Activated CD4-positive, alpha-beta T cell treated with anti-CD3 and anti-CD28 coated beads, Interleukin-2, amount 10 ng/mL, durations not matched to agents 24 days and 14 days (primary cell): ENCODE measurements at regions not wholly inside any gene's neighbourhood (a gene's known extent, or its start where the extent isn't known, plus 50 kb on each side); places are given as distances from the start of the nearest gene placed in this dataset.

Experiments used
- DNase-seq: peaks from one replicate; pipeline ENCODE4 v3.0.0; 2022
- H3K27ac Mint-ChIP-seq: one replicate; pipeline ENCODE4 v1.8.0; 2022; ENCODE audit warnings: mild to moderate bottlenecking, mixed read lengths
- H3K27me3 Mint-ChIP-seq: one replicate; pipeline ENCODE4 v1.8.0; 2022; ENCODE audit warnings: mixed read lengths
- H3K36me3 Mint-ChIP-seq: one replicate; pipeline ENCODE4 v1.8.0; 2022; ENCODE audit warnings: low read depth, mild to moderate bottlenecking, mixed read lengths
- H3K4me1 Mint-ChIP-seq: one replicate; pipeline ENCODE4 v1.8.0; 2021; ENCODE audit warnings: mixed read lengths
- H3K4me3 Mint-ChIP-seq: one replicate; pipeline ENCODE4 v1.8.0; 2022; ENCODE audit warnings: mild to moderate bottlenecking, moderate library complexity, mixed read lengths
- H3K9me3 Mint-ChIP-seq: one replicate; pipeline ENCODE4 v1.8.0; 2021; ENCODE audit warnings: mixed read lengths
- intact Hi-C: fragments of 100-400 bp; cut with micrococcal nuclease; formaldehyde crosslinking; loops from one replicate; pipeline ENCODE4 v1.15.1; 2023

DNA sequence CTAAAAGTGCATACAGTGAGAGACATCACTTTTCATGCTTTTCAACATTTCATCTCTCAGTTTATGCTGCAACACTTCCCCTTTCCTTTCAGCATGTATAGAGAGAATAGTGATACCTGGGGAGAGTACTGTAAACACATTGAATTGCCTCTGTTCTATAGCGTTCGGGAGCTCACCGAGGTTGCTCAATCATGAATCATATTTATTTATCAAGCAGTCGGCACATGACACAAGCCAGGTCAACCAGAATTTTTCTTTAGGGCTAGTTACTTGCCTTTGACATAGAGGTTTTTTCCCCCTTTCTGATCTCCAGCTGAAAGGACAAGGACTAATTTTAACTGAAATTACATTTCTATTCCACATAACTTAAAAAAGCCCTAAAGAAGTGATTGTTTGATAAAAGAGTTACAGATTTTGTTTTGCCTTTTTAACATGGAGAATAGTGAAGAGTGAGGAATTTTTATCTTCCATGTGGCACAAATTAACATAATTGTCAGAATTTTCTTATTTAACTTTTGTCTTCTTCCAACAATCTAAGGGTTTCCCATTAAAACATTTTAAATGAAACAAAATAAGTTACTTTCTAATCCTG lies 690.9 kb upstream of the TMEFF2 start:
- intact Hi-C loops, result no loop called here
- Mint-ChIP-seq H3K4me1 (no peaks in the 10 kb centered on the region), H3K27me3 (no peaks in the 10 kb centered on the region), H3K4me3 (no peak overlapping the region), H3K36me3 (no peaks in the 10 kb centered on the region), H3K27ac (no peak overlapping the region), H3K9me3 (no peaks in the 10 kb centered on the region)
- no peak for DNase-seq

DNA sequence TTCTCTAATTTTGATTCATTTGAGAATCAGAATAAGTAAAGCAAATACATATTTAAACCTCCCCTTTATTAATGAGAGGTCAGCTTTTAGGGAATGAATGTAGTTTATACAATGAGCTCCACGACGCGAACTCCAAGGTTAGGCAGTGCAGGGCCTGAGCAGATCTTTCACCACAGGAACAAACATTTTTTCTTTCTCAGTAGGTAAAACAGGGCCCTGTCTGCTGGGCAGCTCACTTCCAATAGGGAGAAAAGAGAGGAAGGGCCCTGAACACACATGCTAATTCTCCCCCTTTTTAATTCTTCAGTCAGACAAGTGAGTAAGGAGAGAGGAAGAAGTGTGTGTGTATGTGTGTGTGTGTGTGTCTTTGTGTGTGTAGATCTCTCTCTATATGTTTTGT lies 682.4 kb upstream of the TMEFF2 start:
- Mint-ChIP-seq H3K4me1 (no peaks in the 10 kb centered on the region), H3K4me3 (no peak overlapping the region), H3K27ac (no peak overlapping the region), H3K36me3 (no peaks in the 10 kb centered on the region), H3K9me3 (no peaks in the 10 kb centered on the region), H3K27me3 (no peaks in the 10 kb centered on the region)
- no peak for DNase-seq
- intact Hi-C loops, result no loop called here

DNA sequence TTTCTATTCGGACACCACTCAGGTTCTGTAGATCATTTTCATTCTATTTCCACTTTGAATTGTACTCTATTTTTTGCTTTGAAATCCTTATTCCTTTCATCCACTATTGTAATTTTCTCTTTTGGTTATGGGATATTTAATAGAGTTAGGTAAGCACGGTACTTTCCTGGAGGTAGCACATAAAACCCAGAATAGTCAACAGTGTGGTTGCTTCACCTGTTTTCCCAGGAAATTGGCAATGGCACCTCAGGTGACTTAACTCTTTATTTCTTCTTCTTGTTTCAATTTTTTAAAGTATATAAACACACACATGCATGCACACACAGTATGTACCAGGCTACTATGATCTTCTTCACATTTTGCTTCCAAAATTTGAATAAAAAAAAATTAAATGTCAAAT lies 682.0 kb upstream of the TMEFF2 start:
- no peak for DNase-seq
- intact Hi-C loops, result no loop called here
- no peaks in the 10 kb centered on the region for H3K9me3 Mint-ChIP-seq
- no peaks in the 10 kb centered on the region for H3K36me3 Mint-ChIP-seq
- no peaks in the 10 kb centered on the region for H3K27me3 Mint-ChIP-seq
- H3K27ac Mint-ChIP-seq, result no peak overlapping the region
- H3K4me1 Mint-ChIP-seq, result no peaks in the 10 kb centered on the region
- no peak overlapping the region for H3K4me3 Mint-ChIP-seq

DNA sequence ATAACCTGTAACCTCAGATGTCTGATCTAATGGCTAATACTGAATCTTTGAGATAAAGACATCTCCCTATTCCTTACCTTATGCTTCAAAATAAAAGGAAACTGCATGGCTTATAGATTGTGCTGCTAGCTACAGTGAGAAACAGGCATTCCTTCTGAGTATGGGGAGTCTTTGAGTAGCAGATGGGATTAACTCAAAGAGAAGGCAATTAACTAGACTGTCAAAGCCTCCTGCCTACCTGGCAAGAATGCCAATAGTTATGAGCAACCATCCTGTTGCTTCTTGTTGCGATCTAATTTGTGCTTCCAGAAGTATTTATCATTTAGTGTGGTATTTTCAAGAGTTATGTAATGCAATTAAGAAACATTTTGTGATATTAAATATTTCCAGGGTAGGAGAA lies 660.0 kb upstream of the TMEFF2 start:
- no peak overlapping the region for H3K4me3 Mint-ChIP-seq
- H3K36me3 Mint-ChIP-seq, result no peaks in the 10 kb centered on the region
- no peaks in the 10 kb centered on the region for H3K9me3 Mint-ChIP-seq
- H3K27me3 Mint-ChIP-seq, result no peaks in the 10 kb centered on the region
- H3K27ac Mint-ChIP-seq, result no peak overlapping the region
- intact Hi-C loops, result no loop called here
- no peak for DNase-seq
- H3K4me1 Mint-ChIP-seq, result no peaks in the 10 kb centered on the region

DNA sequence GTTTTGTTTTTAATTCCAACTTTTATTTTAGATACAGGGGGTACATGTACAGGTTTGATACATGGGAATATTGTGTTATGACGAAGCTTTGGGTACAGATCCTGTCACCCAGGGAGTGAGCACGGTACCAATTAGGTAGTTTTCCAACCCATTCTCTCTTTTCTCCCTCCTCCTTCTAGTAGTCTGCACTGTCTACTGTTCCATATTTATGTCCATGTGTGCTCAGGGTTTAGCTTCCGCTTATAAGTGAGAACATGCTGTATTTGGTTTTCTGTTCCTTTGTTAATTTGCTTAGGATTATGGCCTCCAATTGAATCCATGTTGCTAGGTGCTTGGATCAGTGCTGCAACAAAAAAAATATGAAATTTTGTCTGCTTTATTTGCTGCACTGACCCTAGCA lies 659.3 kb upstream of the TMEFF2 start:
- H3K27ac Mint-ChIP-seq, result no peak overlapping the region
- no peaks in the 10 kb centered on the region for H3K9me3 Mint-ChIP-seq
- H3K36me3 Mint-ChIP-seq, result no peaks in the 10 kb centered on the region
- no peak overlapping the region for H3K4me3 Mint-ChIP-seq
- no peak for DNase-seq
- H3K4me1 Mint-ChIP-seq, result no peaks in the 10 kb centered on the region
- intact Hi-C loops, result no loop called here
- no peaks in the 10 kb centered on the region for H3K27me3 Mint-ChIP-seq

DNA sequence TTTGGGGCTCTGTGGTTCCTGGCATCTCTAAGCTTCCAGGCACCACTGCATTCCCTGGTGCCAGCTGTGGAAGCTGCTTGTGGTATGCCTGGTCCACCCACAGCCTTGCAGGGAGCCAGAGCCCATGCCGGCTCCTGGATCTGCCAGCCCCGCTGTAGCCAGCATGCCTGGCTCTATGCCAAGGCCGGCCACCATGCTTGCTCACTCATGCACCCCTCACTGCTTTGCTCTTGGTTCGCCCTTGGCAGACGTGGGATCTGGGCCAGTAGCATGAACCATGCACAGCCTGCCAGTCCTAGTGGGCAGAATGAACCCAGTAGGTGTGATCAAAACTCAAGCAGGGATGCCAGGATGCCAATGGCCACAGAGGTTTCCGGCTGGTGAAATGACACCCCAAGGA lies 634.2 kb upstream of the TMEFF2 start:
- intact Hi-C loops, result no loop called here
- Mint-ChIP-seq H3K36me3 (no peaks in the 10 kb centered on the region), H3K4me1 (no peaks in the 10 kb centered on the region), H3K4me3 (no peak overlapping the region), H3K9me3 (no peaks in the 10 kb centered on the region), H3K27ac (no peak overlapping the region), H3K27me3 (no peaks in the 10 kb centered on the region)
- DNase-seq, result no peak

DNA sequence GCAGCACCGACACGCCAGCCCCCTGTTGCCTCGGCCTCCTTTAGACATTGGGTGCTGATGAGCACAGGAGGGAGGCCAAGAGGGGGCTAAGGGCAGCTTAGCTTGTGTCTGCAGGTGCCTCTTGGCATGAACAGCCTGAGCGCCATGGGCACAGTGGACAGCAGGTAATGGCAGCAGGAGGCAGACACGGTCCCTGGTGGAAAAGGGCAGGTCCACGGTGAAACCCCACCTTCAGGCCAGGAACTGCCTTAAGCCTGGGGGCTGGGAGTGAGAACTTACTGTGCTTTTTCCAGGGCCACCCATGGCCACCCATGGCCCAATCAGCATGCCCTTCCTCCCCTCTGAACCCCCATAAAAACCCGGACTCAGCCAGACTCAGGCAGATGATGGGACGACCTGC lies 633.4 kb upstream of the TMEFF2 start:
- intact Hi-C loops, result no loop called here
- no peaks in the 10 kb centered on the region for H3K4me1 Mint-ChIP-seq

DNA sequence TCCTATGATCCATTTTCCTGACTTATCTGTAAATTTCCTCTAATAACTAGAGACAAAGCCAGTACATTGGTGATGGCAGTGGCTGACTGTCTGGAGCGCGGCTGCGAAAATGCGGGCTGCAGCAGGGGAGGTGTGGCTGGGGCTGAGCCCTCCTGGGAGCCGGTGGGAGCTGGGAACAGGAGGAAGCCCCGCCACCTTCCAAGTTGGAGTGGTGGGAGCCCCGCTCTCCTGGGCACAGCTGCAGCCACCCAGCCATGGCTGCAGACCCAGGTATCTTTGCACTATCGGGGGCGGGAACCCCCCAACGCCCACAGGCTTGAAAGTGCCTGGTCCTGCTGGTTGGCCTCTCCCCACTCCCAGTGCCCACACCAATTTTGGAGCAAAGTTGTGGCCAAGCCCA lies 633.0 kb upstream of the TMEFF2 start:
- intact Hi-C loops, result no loop called here
- no peak for DNase-seq
- H3K27me3 Mint-ChIP-seq, result no peaks in the 10 kb centered on the region
- H3K4me1 Mint-ChIP-seq, result no peaks in the 10 kb centered on the region
- no peaks in the 10 kb centered on the region for H3K9me3 Mint-ChIP-seq
- H3K36me3 Mint-ChIP-seq, result no peaks in the 10 kb centered on the region
- no peak overlapping the region for H3K4me3 Mint-ChIP-seq
- H3K27ac Mint-ChIP-seq, result no peak overlapping the region

More for the DNA sequence above, 633.4 kb upstream of the TMEFF2 start:
- DNase-seq, result no peak
- Mint-ChIP-seq H3K27me3 (no peaks in the 10 kb centered on the region), H3K9me3 (no peaks in the 10 kb centered on the region), H3K4me3 (no peak overlapping the region), H3K36me3 (no peaks in the 10 kb centered on the region), H3K27ac (no peak overlapping the region)

DNA sequence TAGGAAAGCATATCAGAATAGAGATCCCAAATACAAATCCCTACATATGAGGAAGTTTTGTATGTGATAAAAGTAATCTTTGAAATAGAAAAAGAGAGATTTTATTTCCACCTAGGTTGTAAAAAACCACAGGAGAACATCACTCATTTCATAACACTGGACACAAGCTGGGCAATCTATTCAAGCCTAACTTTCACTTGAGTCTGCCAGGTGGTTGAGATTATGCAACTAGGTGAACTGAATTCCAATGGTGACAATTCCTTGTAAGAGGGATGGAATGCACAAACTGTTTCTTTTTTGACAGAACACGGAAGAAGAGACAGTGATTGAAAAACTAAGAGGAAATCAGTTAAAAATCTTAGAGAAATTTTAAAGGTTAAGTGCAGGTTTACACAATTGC lies 619.6 kb upstream of the TMEFF2 start:
- intact Hi-C loops, result no loop called here
- H3K36me3 Mint-ChIP-seq, result no peaks in the 10 kb centered on the region
- H3K27me3 Mint-ChIP-seq, result no peaks in the 10 kb centered on the region
- H3K4me1 Mint-ChIP-seq, result no peaks in the 10 kb centered on the region
- H3K27ac Mint-ChIP-seq, result no peak overlapping the region
- no peaks in the 10 kb centered on the region for H3K9me3 Mint-ChIP-seq
- H3K4me3 Mint-ChIP-seq, result no peak overlapping the region
- no peak for DNase-seq

DNA sequence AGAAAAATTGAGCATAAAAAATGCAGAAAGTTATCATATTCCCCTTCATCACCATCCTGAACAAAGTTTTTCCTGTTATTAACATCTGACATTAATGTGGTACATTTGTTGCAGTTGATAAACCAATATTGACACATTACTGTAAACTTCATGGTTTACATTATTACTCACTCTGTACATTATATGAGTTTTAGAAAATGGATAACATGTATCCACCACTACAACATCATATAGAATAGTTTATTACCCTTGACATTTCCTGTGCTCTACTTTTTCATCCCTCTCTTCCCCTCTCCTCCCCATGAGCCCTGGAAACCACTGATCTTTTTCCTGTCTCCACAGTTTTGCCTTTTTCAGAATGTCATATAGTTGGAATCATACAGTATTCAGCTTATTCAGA lies 618.6 kb upstream of the TMEFF2 start:
- no peaks in the 10 kb centered on the region for H3K4me1 Mint-ChIP-seq
- H3K36me3 Mint-ChIP-seq, result no peaks in the 10 kb centered on the region
- intact Hi-C loops, result no loop called here
- no peak for DNase-seq
- H3K9me3 Mint-ChIP-seq, result no peaks in the 10 kb centered on the region
- H3K4me3 Mint-ChIP-seq, result no peak overlapping the region
- H3K27ac Mint-ChIP-seq, result no peak overlapping the region
- H3K27me3 Mint-ChIP-seq, result no peaks in the 10 kb centered on the region

DNA sequence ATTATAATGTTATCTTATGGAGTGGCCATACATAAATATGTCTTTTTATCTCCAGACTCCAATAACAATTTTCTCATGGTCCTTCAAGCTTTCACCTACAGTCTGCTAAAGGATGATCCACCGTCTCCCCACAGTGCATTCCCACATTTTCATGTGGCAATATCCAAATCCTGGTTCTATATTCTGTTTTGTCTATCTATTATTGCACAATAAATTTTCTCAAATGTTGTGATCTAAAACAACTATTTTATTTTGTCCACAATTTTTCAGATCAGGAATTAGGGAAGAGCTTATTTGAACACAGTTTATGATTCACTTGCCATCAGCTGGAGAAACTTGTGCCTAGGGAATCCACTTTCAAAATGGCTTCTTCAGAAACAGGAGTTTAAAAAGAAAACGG lies 614.4 kb upstream of the TMEFF2 start:
- H3K27me3 Mint-ChIP-seq, result no peaks in the 10 kb centered on the region
- no peaks in the 10 kb centered on the region for H3K9me3 Mint-ChIP-seq

DNA sequence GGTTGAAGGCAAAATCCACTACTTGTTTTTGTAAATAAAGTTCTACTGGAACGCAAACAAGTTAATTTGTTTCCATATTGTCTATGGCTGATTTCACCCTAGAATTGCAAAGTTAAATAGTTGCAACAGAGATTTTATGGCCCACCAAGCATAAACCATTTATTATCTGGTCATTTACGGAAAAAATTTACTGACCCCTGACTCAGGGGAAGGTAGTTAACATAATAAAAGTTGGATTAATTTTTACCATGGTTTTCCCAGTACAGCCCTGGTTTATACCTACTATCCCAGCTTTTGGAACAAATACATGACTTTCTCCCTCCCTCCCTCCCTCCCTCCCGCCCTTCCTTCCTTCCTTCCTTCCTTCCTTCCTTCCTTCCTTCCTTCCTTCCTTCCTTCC lies 588.9 kb upstream of the TMEFF2 start:
- H3K27me3 Mint-ChIP-seq, result no peaks in the 10 kb centered on the region
- no peak for DNase-seq
- peaks cover 1% of the 10 kb centered on the region for H3K9me3 Mint-ChIP-seq
- H3K36me3 Mint-ChIP-seq, result no peaks in the 10 kb centered on the region
- H3K4me1 Mint-ChIP-seq, result no peaks in the 10 kb centered on the region
- intact Hi-C loops, result no loop called here
- no peak overlapping the region for H3K4me3 Mint-ChIP-seq
- H3K27ac Mint-ChIP-seq, result no peak overlapping the region

More for the DNA sequence above, 614.4 kb upstream of the TMEFF2 start:
- H3K36me3 Mint-ChIP-seq, result no peaks in the 10 kb centered on the region
- no peak overlapping the region for H3K27ac Mint-ChIP-seq
- intact Hi-C loops, result no loop called here
- H3K4me3 Mint-ChIP-seq, result no peak overlapping the region
- no peaks in the 10 kb centered on the region for H3K4me1 Mint-ChIP-seq
- no peak for DNase-seq

DNA sequence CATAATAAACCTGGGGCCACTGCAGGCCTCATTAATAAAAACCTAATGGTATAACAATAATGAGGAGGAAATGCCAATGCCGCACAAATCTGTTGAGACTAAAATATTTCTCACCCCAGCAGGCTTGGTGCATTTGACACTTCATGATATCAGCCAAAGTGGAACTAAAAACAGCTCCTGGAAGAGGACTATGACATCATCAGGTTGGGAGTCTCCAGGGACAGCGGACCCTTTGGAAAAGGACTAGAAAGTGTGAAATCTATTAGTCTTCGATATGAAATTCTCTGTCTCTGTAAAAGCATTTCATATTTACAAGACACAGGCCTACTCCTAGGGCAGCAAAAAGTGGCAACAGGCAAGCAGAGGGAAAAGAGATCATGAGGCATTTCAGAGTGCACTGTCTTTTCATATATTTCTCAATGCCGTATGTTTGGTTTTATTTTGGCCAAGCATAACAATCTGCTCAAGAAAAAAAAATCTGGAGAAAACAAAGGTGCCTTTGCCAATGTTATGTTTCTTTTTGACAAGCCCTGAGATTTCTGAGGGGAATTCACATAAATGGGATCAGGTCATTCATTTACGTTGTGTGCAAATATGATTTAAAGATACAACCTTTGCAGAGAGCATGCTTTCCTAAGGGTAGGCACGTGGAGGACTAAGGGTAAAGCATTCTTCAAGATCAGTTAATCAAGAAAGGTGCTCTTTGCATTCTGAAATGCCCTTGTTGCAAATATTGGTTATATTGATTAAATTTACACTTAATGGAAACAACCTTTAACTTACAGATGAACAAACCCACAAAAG lies 580.9 kb upstream of the TMEFF2 start:
- no peak overlapping the region for H3K27ac Mint-ChIP-seq
- H3K27me3 Mint-ChIP-seq, result no peaks in the 10 kb centered on the region
- no peaks in the 10 kb centered on the region for H3K4me1 Mint-ChIP-seq
- H3K9me3 Mint-ChIP-seq, result peaks cover 5% of the 10 kb centered on the region
- no peak overlapping the region for H3K4me3 Mint-ChIP-seq
- intact Hi-C loops, result no loop called here
- DNase-seq, result no peak
- no peaks in the 10 kb centered on the region for H3K36me3 Mint-ChIP-seq

DNA sequence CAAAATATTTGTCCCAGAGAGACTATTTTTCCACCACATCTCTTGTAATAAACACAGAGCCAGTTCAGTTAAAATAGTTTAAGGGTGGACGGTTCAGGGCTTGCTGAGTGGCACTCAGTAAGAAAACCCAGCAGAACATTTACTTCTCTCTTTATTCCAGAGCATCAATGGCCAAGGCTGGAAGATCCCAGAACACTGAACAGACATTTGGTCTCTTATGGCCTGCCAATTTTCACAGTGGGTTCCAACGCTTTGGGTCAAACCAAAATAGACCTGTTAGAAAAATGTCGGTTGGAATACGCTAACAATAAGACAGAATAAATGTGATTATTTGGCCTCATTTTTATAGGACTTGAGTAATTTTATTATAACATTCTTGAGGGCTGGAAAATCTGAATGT lies 580.3 kb upstream of the TMEFF2 start:
- H3K27ac Mint-ChIP-seq, result no peak overlapping the region
- intact Hi-C loops, result no loop called here
- no peak overlapping the region for H3K4me3 Mint-ChIP-seq
- no peaks in the 10 kb centered on the region for H3K4me1 Mint-ChIP-seq
- peaks cover 5% of the 10 kb centered on the region for H3K9me3 Mint-ChIP-seq
- no peaks in the 10 kb centered on the region for H3K36me3 Mint-ChIP-seq
- DNase-seq, result no peak
- H3K27me3 Mint-ChIP-seq, result no peaks in the 10 kb centered on the region

DNA sequence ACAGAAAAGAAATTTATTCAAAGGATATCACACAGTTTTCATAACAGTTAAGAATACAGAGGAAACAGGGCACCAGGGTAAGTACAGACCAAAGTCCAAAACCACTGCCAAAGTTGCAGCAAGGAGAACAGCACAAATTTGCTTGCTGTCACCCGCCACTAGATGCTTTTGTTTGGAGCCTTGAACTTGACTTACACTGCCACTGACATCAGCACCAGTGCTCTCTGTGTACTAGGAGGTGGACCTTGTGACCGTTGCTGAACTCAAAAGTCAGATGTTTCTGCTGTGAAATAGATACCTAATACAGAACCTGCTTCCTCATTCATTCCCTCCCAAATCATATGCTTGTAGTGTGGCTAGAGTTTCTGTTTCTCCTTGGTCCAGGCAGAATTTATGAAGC lies 578.3 kb upstream of the TMEFF2 start:
- intact Hi-C loops, result no loop called here
- no peaks in the 10 kb centered on the region for H3K4me1 Mint-ChIP-seq
- H3K27me3 Mint-ChIP-seq, result no peaks in the 10 kb centered on the region
- no peak overlapping the region for H3K27ac Mint-ChIP-seq
- no peak overlapping the region for H3K4me3 Mint-ChIP-seq
- no peak for DNase-seq
- H3K9me3 Mint-ChIP-seq, result no peaks in the 10 kb centered on the region
- H3K36me3 Mint-ChIP-seq, result no peaks in the 10 kb centered on the region
